GM21526 (cell line): ENCODE measurements at regions not wholly inside any gene's neighbourhood (a gene's known extent, or its start where the extent isn't known, plus 50 kb on each side); places are given as distances from the start of the nearest gene placed in this dataset.

ENCODE experiments used
- ATAC-seq: cut with Tn5 transposase; IDR thresholded peaks from one replicate; pipeline ENCODE4 v1.9.1; 2021; ENCODE audit warnings: moderate library complexity; ENCODE audit not compliant: unreplicated experiment, low FRiP score

GRCh38 chr16:59411961-59412841 is 678.1 kb upstream of the GOT2 start:
- no peak for ATAC-seq

- no peak for ATAC-seq
Observed at GRCh38 chr16:59410451-59410850, 676.3 kb upstream of the GOT2 start.

DNA sequence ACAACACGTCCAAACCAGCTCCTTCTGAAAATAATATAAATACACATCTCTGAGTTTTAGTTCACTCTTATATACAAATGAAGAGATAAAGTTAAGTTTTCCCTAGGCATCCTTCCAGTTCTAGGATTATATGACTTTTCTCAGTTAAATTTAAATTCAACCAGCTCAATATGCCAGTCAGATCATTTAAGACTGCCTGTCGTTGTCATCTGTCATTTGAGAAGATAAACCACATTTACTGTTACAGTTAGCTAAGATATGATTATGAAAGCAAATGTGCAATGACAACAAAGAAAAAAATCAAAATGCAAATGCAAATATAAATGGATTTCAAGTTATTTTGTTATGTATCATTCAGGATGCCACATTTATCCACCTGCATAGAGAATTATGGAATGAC is 671.7 kb upstream of the GOT2 start:
- ATAC-seq: no peak

DNA sequence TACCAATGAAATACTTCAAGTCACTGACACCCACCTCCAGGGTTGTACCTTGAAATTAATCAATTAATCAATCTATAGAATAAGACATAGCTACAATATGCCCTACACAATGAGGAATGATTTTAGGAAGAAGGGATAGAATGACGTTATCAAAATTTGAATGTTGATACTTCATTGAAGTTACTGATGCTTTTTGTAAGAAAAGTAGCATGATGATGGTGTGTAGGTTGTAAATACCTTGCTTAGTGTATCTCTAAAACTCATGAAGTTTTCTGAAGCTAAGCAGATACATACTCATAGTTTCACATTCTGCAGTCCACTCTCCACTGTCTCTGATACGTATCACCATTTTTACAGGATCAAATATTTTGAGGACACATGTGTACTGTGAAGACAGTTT is 670.4 kb upstream of the GOT2 start:
- no peak for ATAC-seq

DNA sequence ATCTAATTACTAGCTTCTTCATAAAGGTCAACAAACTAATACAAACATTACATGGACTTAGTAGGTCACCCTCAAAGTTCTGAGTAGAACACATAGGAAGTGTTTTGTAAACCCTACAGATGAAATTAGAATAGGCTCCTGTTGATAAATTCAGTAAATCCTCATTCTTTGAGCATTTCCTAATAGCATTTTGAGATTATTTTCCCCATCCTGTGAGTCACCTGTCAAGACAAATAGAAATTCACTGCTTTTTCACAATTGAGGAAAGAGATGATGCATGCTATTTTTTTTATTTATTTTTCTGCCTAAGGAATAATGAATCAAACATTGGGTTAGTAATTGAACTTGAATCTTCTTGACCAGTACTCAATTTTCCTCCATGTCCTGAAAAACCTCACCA is 666.7 kb upstream of the GOT2 start:
- ATAC-seq: no peak

DNA sequence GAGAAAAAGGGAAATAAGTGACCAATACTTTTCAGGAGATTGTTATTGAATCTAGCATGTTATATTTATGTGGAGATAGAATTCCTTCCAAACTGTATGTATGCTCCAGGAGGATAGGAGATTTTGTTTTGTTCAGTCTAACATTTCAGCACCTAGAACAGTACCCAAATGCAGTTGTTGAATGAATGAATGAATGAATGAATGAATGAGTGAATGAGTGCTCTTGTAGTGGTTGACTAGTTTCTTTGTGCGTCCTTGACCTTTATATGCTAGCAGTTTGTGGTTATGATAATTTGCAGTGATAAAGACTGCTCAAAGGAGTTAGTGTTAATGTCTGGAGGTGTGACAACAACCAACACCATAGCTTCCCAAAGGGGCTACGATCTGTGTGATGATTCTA is 663.5 kb upstream of the GOT2 start:
- no peak for ATAC-seq

DNA sequence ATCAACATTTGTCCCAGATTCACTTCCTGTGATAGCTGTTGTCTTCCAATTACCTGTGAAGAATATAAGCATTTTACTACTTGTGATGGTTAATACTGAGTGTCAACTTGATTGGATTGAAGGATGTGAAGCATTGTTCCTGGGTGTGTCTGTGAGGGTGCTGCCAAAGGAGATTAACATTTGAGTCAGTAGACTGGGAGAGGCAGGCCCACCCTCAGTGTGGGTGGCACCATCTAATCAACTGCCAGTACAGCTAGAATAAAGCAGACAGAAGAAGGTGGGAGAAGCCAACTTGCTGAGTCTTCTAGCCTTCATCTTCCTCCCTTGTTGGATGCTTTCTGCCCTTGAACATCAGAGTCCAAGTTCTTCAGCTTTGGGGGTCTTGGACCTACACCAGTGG is 660.4 kb upstream of the GOT2 start:
- ATAC-seq: no peak

- ATAC-seq: no peak
Observed at GRCh38 chr16:59392911-59393310, 658.8 kb upstream of the GOT2 start.

GRCh38 chr16:59391617-59392364 is 657.7 kb upstream of the GOT2 start:
- no peak for ATAC-seq

GRCh38 chr16:59385959-59386358 is 651.8 kb upstream of the GOT2 start:
- ATAC-seq: no peak

DNA sequence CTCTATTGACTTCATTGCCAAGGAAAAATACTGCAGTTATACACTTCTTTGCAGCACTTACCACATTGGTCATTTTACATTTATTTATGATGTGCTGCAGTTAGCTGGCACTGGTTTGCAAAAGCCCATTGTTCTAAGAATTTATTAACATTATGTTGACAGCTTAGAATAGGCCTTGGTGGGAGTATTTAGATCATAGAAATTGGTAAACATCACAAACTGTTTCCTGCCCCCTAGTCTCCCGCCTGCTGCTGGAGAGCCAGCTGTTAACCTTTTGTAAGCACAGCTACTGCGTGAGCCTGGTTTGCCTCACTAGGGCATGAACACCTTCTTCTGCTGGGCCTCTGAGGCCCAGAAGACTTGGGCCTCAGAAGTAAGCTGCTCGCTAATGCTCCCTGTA is 651.4 kb upstream of the GOT2 start:
- ATAC-seq: no peak

- ATAC-seq: no peak
Observed at GRCh38 chr16:59373632-59374031, 639.5 kb upstream of the GOT2 start.

DNA sequence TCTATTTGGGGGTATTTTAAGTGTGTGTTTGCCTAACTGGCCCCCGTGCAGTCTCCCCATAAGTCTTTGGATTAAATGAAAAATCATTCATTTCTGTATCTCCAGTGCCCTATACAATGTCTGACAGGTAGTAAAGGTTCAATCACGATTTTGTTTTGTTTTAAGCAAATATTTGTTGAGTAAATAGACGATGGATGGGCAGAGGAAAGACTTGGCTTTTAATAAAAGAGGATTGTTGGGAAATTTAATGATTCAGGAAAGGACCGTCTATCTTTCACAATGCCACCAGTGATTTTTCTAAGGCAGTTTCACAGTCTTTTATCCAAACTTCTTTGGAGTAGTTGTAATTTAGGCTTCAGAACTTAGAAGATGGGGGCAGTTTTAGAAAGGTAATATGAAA is 636.6 kb upstream of the GOT2 start:
- no peak for ATAC-seq

- no peak for ATAC-seq
Observed at GRCh38 chr16:59369523-59369922, 635.4 kb upstream of the GOT2 start.

- no peak for ATAC-seq
Observed at GRCh38 chr16:59368586-59368985, 634.5 kb upstream of the GOT2 start.

DNA sequence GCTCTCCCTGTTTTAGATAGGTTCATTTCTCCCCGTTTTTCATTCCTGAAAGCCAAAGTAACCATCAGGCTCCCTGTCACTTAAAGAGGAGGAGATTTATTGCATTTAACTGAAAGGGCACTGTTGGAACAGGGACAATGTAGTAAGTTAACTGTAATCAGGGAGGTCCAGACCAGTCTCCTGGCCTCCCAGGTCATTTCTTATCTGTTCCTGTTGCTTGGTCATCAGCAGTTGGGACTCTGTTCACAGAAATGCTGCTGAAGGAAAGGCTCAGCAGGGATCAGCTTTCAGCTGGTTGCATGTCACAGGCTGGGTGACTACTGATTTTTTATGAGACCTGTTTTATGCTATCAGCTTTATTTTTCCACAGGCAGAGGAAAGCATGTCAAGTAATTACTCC is 622.6 kb upstream of the GOT2 start:
- no peak for ATAC-seq

- no peak for ATAC-seq
Observed at GRCh38 chr16:59356144-59356543, 622.0 kb upstream of the GOT2 start.

DNA sequence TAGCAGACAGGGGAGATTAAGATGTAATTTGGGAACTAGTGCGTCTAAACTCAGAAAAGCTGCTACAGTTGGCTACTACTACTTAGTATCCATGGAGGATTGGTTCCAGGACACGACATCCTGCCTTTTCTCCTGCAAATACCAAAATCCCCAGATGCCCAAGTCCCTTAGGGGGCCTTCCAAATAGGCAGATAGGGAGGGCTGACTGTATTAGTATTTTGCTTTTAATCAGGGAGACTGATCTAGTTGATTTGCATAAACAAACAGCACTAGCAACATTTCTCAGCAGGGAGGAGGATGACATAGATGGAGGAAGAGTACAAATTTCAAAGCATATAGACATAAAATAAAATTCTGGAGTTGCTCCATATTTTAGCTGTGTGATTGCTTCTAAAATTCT is 621.6 kb upstream of the GOT2 start:
- ATAC-seq: no peak

DNA sequence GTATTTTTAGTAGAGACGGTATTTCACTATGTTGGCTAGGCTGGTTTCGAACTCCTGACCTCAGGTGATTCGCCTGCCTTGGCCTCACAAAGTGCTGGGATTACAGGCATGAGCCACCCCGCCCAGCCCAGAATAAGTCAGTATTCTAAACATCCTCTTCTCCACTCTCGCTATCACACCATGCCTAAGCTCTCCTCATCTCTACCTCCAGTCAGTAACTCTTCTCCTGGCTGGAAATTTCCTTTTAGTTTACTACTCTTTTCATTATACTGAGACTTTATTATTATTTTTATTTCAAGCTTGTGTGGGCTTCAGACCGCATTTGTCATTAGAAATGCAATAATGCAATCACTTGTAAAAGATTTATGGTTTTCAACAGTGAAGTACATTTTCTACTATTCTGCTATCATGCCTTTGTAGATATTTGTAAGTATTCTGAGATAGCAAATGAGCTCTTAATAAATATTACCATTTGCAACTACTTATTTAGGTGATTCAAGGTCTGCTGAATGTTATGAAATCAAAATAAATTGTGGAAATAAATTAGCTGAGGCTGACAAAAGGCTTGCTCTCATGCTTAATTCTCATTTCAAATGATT is 617.3 kb upstream of the GOT2 start:
- ATAC-seq: no peak

DNA sequence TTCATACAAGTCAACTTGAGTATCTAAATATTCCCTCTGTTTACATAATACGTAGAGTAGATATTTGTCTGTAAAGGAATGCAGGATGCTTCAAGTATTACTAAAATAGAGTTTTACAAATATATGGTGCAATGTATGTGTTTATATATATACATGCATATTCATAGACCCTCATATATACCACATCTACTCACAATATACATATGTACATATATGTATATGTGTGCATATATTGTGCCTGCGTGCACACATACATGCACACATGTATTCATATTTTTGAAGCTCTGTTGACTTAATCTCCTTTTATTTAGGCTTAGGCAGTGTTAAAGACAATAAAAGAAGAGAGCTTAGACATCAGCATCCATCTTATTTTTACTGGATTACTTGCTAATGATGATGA is 616.6 kb upstream of the GOT2 start:
- no peak for ATAC-seq

- no peak for ATAC-seq
Observed at GRCh38 chr16:59342669-59343068, 608.6 kb upstream of the GOT2 start.

DNA sequence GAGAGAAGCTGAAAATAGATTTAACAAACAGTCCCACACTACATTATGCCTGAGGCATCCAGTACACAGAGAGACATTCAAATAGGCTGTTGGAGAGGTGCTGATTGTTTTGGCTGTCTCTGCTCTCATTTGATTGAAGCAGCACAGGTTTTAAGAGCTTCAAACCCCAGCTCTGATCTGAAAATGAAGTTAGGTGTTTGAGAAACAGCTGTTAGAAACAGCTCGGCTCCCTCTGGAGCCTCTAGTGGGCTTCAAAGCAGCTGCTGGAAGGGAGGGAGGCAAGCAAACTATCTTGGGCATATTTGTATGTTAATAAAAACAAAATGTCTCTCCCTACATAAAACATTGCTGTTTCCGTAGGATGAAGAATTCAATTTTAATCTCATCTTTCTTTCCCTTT is 607.3 kb upstream of the GOT2 start:
- ATAC-seq: no peak
